ENCODE measurements at regions not wholly inside any gene's neighbourhood (a gene's known extent, or its start where the extent isn't known, plus 50 kb on each side); places are given as distances from the start of the nearest gene placed in this dataset.

DNA sequence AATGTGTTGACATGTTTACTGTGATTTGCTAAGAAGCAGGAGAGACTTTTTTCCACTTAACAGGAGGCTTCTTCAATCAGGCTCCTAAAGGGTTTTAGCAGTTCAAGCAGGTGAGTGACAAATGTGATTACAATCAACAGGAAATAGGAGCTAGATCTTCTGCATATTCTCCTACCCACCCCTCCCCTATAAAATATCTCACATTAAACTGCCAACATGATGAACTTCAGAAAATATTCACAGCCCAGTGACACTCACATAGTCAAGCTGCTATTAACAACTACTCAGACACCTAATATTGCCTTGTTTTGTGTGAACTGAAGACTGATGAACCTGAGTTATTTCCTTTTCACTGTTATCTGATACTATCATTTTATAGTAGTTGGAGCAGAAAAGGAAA is 55.9 kb upstream of the ANTXR2 start:
- Mint-ChIP-seq H3K4me1 (ENCODE audit: low read depth) (peaks cover 61% of the 10 kb centered on the region), H3K27me3 (no peaks in the 10 kb centered on the region), H3K36me3 (no peaks in the 10 kb centered on the region), H3K27ac (peak overlapping the region; percentile 41), H3K9me3 (ENCODE audit: low read depth) (no peaks in the 10 kb centered on the region), H3K4me3 (no peak overlapping the region)

DNA sequence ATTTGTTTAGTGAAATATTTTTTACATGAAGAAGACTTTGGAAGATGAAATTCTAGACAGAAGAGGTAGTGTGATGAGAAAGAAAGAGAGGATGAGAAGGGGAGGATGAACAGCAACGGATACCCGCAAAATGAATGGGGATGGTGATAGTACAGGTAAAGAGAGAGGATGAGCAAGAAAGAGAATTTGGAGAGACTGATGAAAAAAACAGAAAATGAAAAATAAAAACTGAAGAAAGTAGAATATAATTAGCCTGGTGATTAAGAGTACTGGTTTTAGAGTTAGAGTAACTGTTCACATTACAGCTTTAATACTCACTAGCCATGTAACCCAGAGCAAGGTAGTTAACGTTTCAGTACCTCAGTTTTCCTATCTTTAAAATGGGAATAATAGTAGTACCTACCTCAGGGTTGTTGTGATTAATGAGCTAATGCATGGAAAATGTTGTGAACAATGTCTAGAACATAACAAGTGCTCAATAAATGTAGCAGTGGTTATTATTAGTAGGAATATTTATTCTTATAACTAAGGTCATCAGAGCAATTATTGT is 54.9 kb upstream of the ANTXR2 start:
- Mint-ChIP-seq H3K36me3 (no peaks in the 10 kb centered on the region), H3K9me3 (ENCODE audit: low read depth) (no peaks in the 10 kb centered on the region), H3K27me3 (no peaks in the 10 kb centered on the region), H3K4me3 (peak overlapping the region; percentile 61), H3K27ac (peak overlapping the region; percentile 75), H3K4me1 (ENCODE audit: low read depth) (peaks cover 61% of the 10 kb centered on the region)

DNA sequence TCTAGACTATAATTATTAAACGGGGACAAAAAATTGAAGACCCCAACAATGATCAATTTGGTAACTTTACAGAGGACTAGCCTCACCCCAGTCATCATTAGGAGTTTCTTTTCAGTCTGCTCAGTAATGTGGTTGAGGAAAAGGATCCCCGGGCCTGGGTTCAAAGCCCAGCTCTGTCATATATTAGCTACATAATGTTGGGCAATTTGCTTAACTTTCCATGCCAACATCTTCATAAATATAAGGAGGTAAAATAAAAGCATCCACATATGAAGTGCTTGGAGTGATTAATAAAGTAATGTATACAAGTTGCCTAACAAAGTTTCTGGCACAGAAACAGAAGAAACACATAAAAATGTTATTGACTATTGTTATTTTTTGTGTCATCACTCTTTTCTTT is 53.4 kb upstream of the ANTXR2 start:
- Mint-ChIP-seq H3K27me3 (no peaks in the 10 kb centered on the region), H3K36me3 (no peaks in the 10 kb centered on the region), H3K4me1 (ENCODE audit: low read depth) (peaks cover 61% of the 10 kb centered on the region), H3K4me3 (peak overlapping the region; percentile 55), H3K27ac (peak overlapping the region; percentile 93), H3K9me3 (ENCODE audit: low read depth) (no peaks in the 10 kb centered on the region)

DNA sequence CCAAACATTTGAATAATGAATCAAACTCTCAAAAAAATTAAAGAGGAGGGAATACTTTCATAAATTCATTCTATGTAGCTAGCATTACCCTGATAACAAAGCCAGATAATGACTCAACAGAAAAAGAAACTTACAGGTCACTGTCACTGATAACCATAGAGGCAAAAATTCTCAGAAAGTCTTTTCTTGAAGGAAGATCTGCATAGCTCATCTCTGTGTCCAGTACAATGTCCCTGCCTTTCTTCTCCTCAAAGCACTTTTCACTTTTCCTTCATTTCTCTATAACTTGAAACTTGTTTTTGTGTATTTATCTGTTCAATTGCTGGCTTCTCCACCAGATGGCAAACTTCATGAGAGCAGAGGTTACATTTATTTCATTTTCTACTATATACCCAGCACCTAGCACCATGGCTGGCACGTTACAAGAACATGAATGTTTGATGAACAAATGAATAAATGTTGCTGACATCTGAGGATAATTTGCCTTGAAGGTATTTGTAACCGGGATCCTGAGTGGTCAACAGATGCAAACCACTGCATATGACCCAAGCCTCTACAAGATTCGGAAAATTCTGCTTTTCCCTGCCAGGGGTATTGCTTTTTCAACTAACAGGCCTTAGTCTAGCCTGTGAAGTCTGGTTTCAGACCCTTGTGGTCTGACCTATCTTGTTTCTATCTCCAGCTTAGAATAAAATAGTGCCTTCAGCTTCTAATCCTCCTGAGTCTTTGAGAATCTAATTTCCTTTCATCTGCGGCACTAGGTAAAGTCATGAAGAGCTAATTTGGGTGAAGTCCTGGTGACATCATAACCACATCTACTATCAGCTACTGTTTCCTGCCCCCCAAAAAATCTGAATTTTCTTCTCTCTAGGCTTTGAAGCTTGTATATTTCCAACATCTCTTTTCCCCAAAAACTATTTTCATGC is 52.5 kb upstream of the ANTXR2 start:
- H3K27ac Mint-ChIP-seq, result peak overlapping the region; percentile 93
- H3K9me3 Mint-ChIP-seq (ENCODE audit: low read depth), result no peaks in the 10 kb centered on the region
- peak overlapping the region; percentile 55 for H3K4me3 Mint-ChIP-seq
- H3K4me1 Mint-ChIP-seq (ENCODE audit: low read depth), result peaks cover 58% of the 10 kb centered on the region
- H3K27me3 Mint-ChIP-seq, result no peaks in the 10 kb centered on the region
- no peaks in the 10 kb centered on the region for H3K36me3 Mint-ChIP-seq

DNA sequence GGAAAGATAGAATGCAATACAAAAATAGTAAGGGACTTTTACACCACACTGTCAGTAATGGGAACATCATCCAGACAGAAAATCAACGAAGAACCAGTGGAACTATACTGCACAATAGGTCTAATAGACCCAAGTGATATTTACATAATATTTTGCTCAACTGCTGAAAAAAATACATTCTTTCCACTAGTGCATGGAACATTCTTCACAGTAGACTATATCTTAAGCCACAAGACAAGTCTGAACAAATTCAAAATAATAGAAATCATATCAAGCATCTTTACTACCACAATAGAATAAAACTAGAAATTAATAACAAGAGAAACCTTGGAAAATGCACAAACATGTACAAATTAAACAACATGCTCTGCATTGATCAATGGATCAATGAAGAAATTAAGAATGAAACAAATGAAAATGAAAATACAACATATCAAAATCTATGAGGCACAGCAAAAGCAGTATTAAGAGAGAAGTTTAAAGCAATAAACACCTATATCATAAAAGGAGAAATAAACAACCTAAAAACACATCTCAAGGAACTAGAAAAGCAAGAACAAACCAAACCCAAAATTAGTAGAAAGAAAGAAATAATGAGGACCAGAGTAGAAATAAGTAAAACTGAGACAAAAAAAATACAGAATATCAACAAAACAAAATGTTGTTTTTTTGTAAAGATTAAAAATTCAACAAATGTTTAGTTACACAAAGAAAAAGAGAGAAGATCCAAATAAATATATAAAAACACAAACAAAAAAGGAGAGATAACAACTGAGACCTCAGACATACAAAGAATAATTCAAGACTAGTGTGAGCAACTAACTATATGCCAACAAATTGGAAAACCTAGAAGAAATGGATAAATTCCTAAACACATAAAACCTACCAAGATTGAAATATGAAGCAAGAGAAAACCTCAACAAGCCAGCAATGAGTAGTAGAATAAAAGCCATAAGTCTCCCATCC is 51.5 kb upstream of the ANTXR2 start:
- H3K9me3 Mint-ChIP-seq (ENCODE audit: low read depth), result no peaks in the 10 kb centered on the region
- H3K27me3 Mint-ChIP-seq, result no peaks in the 10 kb centered on the region
- peaks cover 54% of the 10 kb centered on the region for H3K4me1 Mint-ChIP-seq (ENCODE audit: low read depth)
- no peaks in the 10 kb centered on the region for H3K36me3 Mint-ChIP-seq
- H3K27ac Mint-ChIP-seq, result peak overlapping the region; percentile 93
- H3K4me3 Mint-ChIP-seq, result peak overlapping the region; percentile 55
